NCI-H1436 treated with DMSO at 0.1 percent for 48 hours (cell line): ENCODE measurements at regions not wholly inside any gene's neighbourhood (a gene's known extent, or its start where the extent isn't known, plus 50 kb on each side); places are given as distances from the start of the nearest gene placed in this dataset.

Source experiments
- DNase-seq: peaks from one replicate; lab custom pipeline; 2025; lab: John Stamatoyannopoulos, UW

DNA sequence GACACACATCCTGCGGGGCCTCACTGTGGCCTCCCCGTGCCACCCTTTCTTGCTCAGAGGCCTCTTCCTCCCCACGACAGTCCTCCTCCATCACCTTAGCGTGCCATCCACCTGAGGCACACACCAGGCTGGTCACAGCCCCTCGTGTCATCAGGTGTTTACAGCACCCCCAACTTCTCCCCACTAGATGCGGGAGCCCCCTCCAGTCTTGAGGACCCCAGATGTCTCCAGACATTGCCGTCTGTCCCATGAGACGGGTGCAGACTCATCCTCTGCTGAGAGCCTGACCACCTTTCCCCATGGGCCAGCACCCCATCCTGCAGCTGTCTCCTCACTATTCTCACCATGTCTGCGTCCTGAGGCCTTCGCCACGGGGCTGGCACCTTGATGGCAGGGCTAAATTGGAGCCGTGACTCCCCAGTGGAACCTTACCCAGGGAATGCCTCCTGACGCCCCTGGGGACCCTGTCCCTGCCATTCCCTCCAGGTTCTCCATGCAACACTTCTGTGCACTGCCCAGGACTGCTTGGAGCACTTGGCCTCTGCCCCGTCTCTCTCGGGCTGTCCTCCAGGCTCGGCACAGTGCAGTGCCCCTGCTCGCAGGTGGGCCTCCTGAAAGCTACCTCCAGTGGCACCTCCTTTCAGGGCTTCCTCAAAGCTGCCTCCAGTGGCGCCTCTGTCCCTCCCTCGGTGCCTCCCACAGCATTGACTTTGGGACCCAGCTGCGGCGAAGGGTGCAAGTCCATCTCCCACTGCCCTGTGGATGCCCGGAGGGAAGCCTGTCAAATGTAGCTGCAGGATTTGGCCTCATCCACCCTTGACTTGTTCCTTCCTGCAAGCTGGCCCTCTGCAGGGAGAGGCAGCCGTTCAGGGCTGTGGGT, 1386.8 kb downstream of the BRD1 start:
- no peak for DNase-seq

DNA sequence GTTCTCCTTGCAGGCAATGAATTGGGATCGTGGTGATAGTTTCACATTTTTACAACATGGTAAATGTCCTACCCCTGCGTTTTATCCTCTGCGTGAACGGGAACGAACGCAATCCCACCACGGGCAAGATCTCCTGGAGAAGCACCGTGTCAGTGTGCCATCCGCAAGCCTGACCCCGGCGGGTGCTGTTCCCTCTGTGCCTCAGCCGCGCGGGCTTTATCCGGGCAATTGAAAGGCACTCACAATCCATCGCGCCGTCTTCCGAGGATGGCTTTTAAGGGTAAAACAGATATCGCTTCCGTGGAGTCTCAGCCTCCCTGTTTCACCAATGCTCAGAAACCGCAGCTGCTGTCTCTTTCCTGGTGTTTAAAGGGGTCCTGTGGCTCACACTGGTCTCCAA, 1387.5 kb downstream of the BRD1 start:
- no peak for DNase-seq

- no peak for DNase-seq
Measured at GRCh38 chr22:48439560-48440135, 1388.0 kb downstream of the BRD1 start.

- no peak for DNase-seq
Measured at GRCh38 chr22:48438800-48439559, 1388.7 kb downstream of the BRD1 start.

GRCh38 chr22:48438096-48438495, 1389.6 kb downstream of the BRD1 start:
- no peak for DNase-seq

DNA sequence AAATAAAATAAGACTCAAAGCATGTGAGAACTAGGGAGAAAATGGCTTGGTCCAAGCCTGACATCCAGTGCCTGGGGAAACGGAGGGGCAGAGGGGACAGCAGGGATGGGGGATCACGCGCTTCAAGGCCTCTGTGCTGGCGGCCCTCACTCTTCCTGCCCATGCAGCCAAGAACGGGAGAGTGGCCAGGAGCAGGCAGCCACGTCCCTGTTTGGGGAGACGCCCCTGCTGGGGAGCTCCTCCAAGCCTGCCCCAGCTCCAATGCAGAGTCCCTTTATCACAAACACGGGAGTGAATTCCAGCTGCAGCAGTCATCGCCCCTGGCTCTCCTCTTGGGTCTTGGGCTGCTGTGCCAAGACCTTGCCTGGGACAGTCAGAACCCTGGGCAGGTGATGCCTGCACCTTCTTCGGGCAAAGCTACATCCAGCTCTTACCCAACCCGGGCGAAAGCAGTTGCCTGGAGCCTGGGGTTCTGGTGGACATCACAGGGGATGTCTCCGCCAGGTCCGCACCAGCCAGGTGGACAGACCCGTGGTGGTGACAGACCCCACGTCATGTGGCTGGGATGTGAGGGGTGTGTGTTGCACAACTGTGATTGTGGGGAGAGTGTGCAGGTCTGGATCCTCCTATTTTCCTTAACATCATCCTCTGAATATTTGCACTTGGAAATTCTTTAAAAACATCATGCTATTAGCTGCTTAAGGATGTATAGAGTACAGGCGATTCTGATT, 1391.3 kb downstream of the BRD1 start:
- no peak for DNase-seq

DNA sequence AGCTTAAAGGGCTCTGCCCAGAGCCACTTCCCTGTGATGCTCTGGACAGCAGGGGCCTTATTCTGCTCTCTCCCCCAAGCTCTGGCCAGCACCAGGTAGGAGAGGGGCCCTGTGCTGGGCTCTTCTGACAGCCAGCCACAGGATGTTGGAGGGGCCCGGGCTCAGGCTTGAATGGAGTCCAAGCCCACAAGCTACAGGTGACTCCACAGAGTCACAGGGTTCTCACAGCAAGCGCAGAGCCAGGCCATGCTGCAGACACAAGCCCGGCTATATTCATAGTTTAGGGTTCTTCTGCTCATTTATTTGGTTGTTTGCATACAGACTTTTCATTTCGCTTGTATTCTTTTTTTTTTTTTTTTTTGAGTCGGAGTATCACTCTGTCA, 1392.8 kb downstream of the BRD1 start:
- no peak for DNase-seq

DNA sequence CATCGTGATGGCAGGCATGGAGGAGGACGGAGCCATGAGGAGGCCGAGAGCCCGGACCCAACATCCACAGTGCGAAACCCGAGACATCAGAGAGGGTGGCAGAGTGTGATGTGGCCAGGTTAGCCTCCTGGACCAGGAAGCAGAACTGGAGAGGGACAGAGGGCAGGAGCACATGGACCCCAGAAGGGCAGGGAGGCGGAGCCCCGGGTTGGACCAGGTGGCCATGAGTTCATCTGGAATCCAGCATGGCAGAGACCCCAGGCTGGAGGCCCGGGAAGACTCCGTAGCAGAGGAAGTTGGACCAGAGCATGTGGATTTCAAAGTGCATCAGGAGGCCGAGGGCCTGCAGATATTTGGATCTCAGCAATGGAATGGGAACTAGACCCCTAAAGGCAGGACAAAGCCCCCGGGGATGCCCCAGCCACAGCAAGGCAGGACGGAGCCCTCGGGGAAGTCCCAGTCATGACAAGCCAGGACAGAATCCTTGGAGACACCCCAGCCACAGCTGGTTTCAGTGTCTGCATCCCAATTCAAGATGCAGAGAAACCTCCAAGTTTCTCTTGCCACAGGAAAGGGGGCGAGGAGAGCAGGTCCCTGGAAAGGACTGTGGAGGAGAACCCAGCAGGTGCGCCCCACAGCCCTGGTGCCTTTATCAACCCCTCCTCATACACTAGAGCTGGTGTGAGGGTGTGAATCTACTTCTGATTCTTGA, 1393.4 kb downstream of the BRD1 start:
- no peak for DNase-seq

GRCh38 chr22:48433647-48434046, 1394.0 kb downstream of the BRD1 start:
- DNase-seq = no peak

DNA sequence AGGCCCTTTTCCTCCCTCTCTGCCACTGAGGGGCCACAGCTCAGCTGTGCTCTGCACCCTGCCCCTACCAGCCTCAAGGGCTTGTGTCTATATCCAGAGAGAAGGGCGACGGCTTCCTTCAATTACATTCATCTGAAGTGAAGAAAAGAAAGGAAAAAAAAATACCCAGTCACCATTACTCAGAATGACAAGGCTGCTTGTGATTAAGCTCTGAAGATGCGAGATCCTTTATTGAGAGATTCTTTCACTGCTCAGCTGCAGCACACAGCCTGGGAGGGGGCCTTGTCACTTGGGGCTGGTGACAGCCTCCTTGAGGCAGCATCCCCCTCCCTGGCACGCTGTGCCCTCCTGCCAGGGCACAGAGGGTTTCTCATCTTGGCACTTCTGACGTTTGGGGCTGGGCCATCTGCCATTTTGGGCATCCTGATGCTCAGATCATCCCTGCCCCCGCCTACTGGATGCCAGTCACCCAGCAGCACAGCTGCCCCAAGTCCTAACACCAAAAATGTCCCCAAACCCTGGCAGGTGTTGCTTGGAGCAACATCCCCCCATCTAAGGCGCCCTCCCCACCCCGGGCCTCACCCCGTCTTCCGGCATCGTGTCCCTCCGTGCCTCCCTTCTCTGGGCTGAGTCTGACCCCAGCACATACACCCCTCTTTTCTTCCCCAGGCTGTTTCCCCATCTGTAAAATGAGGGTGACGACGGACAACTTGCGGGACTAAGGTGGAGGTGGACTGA, 1394.7 kb downstream of the BRD1 start:
- no peak for DNase-seq

DNA sequence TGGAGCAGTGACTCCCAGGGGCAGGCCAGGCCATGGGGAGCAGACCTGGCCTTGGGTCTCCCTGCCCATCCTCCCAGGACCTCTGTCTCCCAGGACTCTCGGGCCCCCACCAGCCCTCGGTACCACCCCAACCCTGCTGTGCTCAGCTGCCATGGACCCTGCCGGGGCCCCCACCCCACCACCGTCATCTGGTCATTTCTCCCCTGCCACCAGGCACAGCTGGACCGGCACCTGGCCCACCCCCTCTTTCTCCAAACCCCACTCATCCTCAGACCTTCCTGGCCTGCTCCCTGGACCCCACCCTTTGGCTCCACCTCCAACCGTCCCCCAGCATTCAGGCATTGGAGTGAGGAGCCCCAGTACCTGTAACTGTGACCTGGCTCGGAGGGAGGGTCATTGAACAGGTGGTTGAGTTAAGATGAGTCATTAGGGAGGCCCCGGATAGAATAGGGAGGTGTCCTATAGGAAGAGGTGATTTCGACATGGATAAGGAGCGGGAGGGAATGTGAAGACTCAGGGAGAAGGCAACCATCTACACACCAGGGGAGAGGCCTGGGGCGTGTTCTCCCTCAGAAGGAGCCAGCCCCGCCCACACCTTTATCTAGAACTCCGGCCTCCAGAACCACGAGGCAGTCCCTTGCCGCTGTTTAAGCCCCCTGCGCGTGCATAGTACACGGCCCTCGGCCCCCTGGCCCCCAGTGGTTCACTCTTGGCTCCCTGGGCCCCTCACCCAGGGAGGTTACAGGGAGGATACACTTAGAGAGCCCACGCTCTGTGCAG, 1395.9 kb downstream of the BRD1 start:
- no peak for DNase-seq

- no peak for DNase-seq
Measured at GRCh38 chr22:48431014-48431413, 1396.7 kb downstream of the BRD1 start.

GRCh38 chr22:48429446-48430020, 1398.1 kb downstream of the BRD1 start:
- DNase-seq = no peak

GRCh38 chr22:48428631-48429371, 1398.9 kb downstream of the BRD1 start:
- DNase-seq = no peak

DNA sequence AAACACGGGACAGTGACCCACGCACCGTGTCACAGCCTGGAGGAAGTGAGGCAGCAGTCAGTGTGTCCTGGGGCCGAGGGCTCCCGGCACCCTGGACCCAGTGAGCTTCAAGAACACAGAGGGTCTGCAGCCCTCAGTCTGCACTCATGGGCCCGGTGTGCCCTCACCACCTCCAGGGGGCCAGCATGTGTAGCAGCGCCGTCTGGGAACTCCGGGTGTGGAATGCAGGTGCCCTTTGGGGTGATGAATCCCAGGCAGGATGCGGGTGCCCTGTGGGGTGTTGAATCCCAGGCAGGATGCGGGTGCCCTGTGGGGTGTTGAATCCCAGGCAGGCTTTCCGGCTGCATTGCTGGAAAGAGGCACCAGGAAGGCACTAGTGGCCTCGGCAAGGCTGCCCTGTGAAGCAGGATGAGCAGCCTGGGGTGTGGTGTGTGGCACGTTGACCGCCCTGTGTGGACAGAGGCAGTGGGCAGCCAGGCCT, 1399.9 kb downstream of the BRD1 start:
- no peak for DNase-seq

- DNase-seq = no peak
Measured at GRCh38 chr22:48426466-48427380, 1401.0 kb downstream of the BRD1 start.

DNA sequence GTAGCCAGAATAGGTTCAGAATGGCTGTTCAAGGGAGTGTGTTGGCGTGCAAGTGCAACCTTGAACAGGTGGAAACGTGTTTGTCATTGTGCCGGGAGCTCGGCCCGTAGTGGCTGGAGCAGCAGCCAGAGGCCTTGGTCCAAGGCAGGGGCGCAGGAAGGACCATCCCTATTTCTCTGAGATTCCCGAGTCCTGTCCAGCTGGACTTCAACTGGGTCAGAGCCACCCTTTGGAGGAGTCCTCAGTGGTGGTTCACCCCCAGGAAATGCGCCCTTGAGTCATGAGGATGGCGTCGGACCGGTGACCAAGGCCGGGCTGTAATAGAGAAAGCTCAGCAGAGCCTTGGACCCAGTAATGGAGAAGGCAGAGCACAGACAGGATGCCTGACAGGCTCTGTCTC, 1402.0 kb downstream of the BRD1 start:
- DNase-seq = no peak

DNA sequence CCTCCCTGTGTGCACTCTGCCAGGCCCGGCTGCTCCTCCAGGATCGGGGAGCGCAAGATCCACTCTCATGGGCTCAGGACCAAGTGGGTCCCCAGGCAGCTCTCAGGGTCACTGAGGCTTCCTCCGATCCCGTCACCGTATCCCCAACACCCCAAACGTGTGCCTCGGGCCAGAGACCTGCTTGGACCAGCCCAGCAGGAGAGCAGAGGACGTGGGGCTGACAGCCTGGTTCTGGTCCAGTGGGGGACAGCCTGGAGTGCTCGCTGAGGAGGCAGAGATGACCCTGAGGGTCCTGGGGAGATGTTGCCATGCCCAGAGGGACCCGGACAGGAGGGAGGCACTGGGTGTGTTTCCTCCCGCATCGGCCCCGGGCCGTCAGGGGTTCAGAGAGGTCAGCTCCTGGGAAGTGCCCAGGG, 1402.6 kb downstream of the BRD1 start:
- no peak for DNase-seq
